ENCODE measurements at regions not wholly inside any gene's neighbourhood (a gene's known extent, or its start where the extent isn't known, plus 50 kb on each side); places are given as distances from the start of the nearest gene placed in this dataset.

DNA sequence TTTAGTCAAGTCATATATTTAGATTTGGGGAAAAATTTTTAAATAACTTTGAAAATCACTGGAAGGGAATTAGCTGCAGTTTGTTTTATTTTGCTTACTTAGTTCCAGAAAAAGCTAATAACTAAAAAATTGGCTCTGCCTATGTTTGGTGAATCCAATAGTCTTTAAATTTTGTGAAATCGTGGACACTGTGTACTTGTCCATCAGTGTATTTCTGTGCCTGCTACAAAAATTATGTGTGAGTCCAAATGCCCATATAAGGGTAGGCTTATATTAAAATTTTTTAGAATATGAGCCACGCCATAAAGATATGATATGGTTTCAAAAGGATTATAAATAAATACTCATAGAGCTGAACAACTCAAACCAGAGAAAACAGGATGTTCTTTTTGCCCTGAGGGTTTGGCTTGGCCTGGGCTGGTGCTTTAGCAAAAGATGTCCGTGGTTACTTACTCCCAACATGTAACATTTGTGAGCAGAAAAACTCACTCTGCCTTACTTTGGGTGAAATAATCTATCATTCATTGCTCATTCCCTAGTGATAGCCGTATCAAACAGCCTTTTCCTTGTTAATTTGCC, 133.2 kb upstream of the PRLR start:
- no peak for DNase-seq (ENCODE audit: low spot score)

- no peak for DNase-seq (ENCODE audit: low spot score)
Measured at GRCh38 chr5:35362772-35363171, 132.5 kb upstream of the PRLR start.

- no peak for DNase-seq (ENCODE audit: low spot score)
Measured at GRCh38 chr5:35360671-35361070, 130.4 kb upstream of the PRLR start.

- DNase-seq (ENCODE audit: low spot score), result no peak
Measured at GRCh38 chr5:35359859-35360258, 129.6 kb upstream of the PRLR start.

GRCh38 chr5:35357973-35358372, 127.7 kb upstream of the PRLR start:
- DNase-seq (ENCODE audit: low spot score), result no peak

- no peak for DNase-seq (ENCODE audit: low spot score)
Measured at GRCh38 chr5:35356725-35357124, 126.4 kb upstream of the PRLR start.

- DNase-seq (ENCODE audit: low spot score), result no peak
Measured at GRCh38 chr5:35354751-35355150, 124.5 kb upstream of the PRLR start.

DNA sequence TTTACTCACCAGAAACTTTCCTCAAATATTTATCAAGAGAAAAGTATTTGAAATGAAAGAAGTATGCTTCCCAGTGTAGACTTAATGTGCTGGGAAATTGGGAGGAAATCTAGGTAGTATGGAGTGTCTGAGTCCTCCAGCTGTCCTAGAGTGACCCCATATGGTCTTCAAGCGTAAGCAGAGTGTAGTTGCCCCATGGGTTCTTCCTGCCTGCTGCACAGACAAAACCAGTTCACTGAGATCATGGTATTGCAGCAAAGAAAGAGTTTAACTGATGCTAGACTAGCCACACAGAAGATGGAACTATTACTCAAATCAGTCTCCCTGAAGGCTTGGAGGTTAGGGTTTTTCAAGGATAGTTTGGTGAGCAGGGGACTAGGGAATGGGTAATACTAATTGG, 114.9 kb upstream of the PRLR start:
- no peak for DNase-seq (ENCODE audit: low spot score)

GRCh38 chr5:35342664-35343063, 112.4 kb upstream of the PRLR start:
- DNase-seq (ENCODE audit: low spot score), result no peak

DNA sequence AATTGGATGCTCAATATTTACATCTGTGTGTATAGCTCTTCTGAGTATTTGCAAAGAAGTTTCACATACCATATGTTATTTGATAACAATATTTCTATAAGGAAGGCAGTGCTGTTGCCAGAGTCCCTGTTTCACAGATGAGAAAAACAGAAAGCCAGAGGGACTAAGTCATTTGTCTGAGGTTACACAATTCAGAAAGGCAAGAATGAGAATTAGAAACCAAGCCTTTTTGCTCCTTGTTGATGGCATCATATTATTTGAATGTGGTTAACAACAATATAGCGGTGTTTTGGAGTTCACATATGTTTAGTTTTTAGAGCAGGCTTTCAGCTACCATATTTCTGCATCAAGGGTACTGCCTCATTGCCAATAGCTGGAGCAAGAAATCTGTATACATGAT, 110.9 kb upstream of the PRLR start:
- DNase-seq (ENCODE audit: low spot score), result no peak

DNA sequence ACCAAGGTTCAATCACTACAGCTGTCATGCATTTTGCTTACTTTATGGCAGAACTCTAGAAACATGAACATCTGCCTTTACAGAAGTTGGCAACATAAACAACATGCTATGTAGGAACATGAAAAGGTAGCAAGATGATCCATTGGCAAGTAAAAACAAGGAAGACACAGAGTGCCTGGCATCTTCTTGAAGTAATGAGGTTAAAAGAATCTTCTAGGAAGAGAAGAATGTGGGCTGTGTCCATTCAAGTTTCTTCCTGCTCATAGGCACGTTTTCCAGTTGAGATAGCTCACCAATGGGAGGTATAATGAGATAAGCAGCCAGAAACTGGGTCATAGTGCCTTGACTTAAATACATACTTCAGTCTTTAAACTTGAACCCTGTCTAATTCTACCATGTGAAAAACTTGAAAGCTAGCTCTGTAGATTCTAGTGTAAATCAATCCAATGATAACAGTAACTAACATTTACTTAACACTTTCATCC, 109.4 kb upstream of the PRLR start:
- no peak for DNase-seq (ENCODE audit: low spot score)

GRCh38 chr5:35339006-35339405, 108.7 kb upstream of the PRLR start:
- DNase-seq (ENCODE audit: low spot score), result no peak

- DNase-seq (ENCODE audit: low spot score), result no peak
Measured at GRCh38 chr5:35338157-35338453, 107.8 kb upstream of the PRLR start.

DNA sequence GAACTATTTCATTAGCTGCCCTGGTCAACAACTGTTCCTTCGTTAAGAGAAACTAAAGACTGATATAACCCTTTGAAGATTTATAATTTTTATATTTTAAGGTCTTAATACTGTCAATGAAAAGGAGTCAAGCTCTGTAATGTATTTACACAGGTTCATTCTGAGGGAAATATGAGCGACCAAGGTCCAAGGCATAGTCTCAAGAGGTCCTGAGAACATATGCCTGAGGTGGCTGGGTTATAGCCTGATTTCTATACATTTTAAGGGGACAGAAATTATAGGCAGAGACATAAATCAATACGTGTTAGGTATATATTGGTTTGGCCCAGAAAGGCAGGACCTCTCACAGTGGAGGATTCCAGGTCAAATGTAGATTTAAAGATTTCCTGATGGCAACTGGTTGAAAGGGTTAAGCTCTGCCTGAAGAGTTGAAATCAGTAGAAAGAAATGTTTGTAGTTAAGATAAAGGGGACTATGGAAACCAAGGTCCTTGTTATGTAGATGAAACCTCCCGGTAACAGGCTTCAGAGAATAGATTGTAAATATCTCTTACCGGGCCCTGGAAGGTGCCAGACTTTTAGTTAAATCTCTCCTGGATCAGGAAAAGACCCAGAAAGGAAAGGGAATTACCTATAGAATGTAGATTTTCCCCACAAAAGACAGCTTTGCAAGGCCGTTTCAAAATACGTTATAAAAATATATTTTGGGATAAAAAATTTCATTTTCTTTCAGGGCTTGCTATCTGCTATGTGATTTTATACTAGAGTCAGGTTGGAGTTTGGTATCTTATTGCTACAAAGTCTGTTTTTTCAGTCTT, 107.3 kb upstream of the PRLR start:
- no peak for DNase-seq (ENCODE audit: low spot score)

DNA sequence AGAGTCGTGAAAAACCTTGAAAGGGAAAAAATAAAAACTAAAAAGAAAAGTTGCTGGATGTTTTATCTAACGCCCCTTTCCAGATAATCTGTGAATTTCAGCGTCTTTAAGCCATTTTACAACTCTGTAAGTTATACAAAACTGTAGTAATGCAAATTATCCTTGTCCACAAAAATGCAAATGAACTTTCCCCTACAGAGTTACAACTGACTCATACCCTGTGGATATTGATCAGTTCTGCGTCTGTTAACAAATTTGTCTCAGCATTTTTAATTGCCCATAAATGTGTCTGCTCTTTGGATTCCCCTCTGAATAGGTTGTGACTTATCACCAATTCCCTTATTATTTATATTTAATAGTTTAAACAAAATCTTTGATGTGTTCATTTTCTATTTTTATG, 105.9 kb upstream of the PRLR start:
- DNase-seq (ENCODE audit: low spot score), result no peak

DNA sequence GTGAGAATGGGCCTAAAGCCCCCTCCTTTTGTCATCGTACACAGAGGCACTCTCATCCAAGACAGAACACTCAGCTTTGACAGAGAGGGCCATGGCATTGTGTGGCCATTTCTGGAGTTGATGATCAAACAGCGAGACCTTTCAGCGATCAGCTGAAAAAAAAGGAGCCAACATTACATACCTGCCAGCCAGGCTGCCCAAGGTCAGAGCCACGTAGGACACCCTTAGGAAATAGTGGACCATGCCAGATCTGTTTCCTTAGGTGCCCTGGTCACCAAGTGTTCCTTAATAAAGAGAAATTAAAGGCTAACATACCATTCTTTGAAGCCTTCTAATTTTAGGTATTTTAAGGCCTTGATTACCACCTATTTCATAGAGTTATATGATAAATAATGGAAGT, 105.5 kb upstream of the PRLR start:
- DNase-seq (ENCODE audit: low spot score), result no peak

DNA sequence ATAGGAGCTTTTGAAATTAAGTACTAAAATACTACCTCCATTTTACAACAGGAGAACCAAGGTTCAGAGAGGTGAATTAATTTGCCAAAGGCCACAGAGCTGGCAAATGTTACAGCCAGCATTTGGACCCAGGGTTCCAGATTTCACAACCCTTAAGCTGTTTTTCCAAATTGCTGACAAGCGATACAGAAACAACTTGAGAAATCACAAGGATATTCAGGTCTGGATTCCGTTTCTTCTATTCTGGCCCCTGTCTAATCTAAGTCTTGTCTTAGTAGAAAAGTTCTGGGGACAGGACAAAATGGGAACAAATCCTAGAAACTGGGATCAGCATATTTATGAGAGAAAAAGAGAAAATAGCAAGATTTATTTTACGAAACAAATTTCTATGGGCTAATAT, 103.1 kb upstream of the PRLR start:
- DNase-seq (ENCODE audit: low spot score), result no peak

- DNase-seq (ENCODE audit: low spot score), result no peak
Measured at GRCh38 chr5:35331956-35332950, 102.0 kb upstream of the PRLR start.

GRCh38 chr5:35325836-35326235, 95.5 kb upstream of the PRLR start:
- DNase-seq (ENCODE audit: low spot score), result no peak

DNA sequence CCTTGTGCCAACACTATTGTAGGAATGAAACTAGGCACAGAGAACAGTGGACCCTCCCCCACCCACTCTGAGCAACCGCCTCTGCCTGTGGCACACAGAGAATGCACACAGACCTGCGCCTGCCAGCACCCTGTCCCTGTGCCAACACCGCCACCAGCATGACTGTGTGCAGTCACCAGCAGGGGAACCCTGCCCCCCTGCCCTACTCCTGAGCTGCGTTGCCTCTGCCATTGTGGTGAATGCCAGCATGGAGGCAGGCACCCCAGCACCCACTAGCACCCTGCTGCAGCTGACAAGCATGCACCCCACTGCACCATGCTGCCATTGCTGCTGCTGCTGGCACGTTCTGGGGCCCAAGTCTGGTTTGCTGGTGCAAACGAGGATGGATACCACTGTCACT, 94.4 kb upstream of the PRLR start:
- DNase-seq (ENCODE audit: low spot score), result no peak

DNA sequence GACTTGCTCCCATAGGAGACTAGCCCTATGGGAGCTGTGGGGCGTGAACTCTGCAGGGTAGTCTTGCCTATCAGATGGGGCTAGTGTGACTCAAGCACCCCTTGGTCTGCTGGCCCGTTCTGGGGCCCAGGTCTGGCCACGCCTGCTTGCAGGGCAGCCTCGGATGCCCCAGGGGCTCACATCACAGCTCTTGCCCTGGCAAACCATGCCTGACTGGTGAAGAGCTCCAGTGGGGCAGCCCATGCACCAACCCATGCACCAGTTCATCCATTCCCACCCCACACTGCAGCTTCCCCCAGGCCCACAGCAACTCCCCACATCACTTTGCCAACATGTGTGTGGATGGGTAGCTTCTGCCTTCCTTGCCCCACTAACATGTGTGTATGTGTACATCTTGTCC, 93.9 kb upstream of the PRLR start:
- DNase-seq (ENCODE audit: low spot score), result no peak

- DNase-seq (ENCODE audit: low spot score), result no peak
Measured at GRCh38 chr5:35320029-35320428, 89.7 kb upstream of the PRLR start.

Measured in HuH-7.5 (cell line).